C4-2B (cell line): ENCODE measurements at regions not wholly inside any gene's neighbourhood (a gene's known extent, or its start where the extent isn't known, plus 50 kb on each side); places are given as distances from the start of the nearest gene placed in this dataset.

Experiments used
- H3K27ac ChIP-seq: fragments of 450-650 bp; 2 replicates; pipeline ENCODE4 v1.5.1; 2017
- ZFX ChIP-seq: fragments of 450-650 bp; IDR thresholded peaks from 2 replicates; pipeline ENCODE4 v1.6.1; 2017
- TF ChIP-seq, protein P1 (sequence below): fragments of 450-650 bp; conservative IDR thresholded peaks from 2 replicates; pipeline ENCODE4 v1.5.1; 2017; ENCODE audit warnings: mild to moderate bottlenecking

GRCh38 chr4:7121866-7122653 lies 54.2 kb upstream of the GRPEL1 start:
- TF ChIP-seq, protein P1, sequence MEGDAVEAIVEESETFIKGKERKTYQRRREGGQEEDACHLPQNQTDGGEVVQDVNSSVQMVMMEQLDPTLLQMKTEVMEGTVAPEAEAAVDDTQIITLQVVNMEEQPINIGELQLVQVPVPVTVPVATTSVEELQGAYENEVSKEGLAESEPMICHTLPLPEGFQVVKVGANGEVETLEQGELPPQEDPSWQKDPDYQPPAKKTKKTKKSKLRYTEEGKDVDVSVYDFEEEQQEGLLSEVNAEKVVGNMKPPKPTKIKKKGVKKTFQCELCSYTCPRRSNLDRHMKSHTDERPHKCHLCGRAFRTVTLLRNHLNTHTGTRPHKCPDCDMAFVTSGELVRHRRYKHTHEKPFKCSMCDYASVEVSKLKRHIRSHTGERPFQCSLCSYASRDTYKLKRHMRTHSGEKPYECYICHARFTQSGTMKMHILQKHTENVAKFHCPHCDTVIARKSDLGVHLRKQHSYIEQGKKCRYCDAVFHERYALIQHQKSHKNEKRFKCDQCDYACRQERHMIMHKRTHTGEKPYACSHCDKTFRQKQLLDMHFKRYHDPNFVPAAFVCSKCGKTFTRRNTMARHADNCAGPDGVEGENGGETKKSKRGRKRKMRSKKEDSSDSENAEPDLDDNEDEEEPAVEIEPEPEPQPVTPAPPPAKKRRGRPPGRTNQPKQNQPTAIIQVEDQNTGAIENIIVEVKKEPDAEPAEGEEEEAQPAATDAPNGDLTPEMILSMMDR: no peak
- no peak for TF ChIP-seq ZFX

DNA sequence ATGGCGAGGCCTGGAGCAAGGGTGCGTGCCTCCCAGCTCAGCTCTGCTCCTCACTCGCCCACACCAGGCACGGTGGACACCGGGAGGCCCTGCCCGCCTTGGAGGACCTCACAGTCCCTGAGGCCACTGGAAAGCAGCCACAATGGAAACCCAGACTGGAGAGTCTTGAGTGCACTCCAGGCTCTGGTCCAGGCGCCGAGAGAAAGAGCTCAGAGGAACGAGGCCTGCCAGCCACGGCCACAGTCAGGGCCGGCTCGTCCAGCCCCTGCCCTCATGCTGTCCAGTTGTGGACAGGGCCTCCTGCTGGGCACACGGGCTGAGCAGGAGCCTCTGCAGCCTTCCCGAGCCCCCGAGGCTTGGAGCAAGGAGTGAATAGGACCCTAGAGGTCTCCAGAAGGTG lies 53.3 kb upstream of the GRPEL1 start:
- TF ChIP-seq ZFX: no peak
- TF ChIP-seq, protein P1: no peak

More at GRCh38 chr4:7121866-7122653, 54.2 kb upstream of the GRPEL1 start:
- no peak overlapping the region for H3K27ac ChIP-seq

DNA sequence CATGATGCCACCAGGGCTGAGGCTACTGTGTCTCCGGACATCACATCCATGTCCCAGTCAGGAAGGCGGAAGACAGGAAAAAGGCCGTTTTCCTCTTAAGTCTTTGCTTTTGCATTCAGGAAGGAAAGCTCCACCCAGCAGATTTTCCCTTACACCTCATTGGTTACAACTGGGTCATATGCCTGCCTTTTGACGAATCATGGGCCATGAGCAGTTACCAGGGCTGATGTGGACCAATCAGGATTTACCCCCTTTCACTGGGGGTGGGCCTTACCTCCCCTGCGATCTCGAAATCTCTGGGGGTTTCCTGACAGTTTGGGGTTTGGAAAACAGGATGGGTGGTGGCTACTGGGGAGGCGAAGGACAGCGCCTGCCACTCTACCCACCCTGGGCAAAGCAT lies 52.5 kb upstream of the GRPEL1 start:
- no peak for TF ChIP-seq ZFX
- TF ChIP-seq, protein P1: no peak
- H3K27ac ChIP-seq: no peak overlapping the region

More for the DNA sequence above, 53.3 kb upstream of the GRPEL1 start:
- no peak overlapping the region for H3K27ac ChIP-seq

DNA sequence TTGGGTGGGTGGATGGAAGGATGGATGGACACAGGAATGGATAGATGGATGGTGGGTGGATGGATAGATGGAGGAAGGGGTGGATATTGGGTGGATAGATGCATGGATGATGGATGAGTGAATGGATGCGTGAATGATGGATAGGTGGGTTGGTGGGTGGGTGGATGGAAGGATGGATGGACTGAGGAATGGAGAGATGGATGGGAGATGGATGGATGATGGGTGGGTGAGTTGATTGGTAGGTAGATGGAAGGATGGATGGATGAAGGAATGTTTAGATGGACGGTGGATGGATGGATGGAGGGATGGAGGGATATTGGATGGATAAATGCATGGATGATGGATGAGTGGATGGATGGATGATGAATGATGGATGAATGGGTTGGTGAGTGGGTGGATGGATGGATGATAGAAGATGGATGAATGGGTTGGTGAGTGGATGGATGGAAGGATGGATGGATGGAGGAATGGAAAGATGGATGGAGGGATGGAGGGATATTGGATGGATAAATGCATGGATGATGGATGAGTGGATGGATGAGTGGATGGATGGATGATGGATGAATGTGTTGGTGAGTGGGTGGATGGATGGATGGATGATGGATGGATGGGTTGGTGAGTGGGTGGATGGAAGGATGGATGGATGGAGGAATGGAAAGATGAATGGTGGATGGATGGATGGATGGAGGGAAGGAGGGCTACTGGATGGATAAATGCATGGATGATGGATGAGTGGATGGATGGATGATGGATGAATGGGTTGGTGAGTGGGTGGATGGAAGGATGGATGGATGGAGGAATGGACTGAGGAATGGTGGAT lies 50.4 kb upstream of the GRPEL1 start:
- H3K27ac ChIP-seq: no peak overlapping the region
- TF ChIP-seq ZFX: no peak
- TF ChIP-seq, protein P1: no peak
